ENCODE measurements at regions not wholly inside any gene's neighbourhood (a gene's known extent, or its start where the extent isn't known, plus 50 kb on each side); places are given as distances from the start of the nearest gene placed in this dataset.

- no peaks in the 10 kb centered on the region for H3K9me3 Mint-ChIP-seq
- peaks cover 3% of the 10 kb centered on the region for H3K27me3 Mint-ChIP-seq (ENCODE audit: low read depth, poor library complexity)
- no peaks in the 10 kb centered on the region for H3K4me1 Mint-ChIP-seq
- no peak overlapping the region for H3K27ac Mint-ChIP-seq
- no peak for DNase-seq
- no peaks in the 10 kb centered on the region for H3K36me3 Mint-ChIP-seq (ENCODE audit: low read depth)
- H3K4me3 Mint-ChIP-seq = no peak overlapping the region
- TF ChIP-seq CTCF (IDR thresholded peaks at IDR 0.05) = no peak
Observed at GRCh38 chr3:101155825-101156224, 162.6 kb upstream of the ABI3BP start.

DNA sequence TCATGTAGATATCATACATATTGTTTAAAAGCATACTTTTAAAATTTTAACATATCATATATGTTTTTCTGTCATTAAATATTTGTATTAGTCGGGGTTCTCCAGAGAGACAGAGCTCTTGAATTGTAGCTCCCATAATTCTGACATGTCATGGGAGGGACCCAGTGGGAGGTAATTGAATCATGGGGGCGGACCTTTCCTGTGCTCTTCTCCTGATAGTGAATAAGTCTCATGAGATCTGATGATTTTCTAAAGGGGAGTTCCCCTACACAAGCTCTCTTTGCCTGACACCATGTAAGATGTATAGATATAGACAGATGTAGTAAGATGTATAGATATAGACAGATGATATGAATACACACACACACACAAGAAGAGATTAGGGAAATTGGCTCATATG, 161.2 kb upstream of the ABI3BP start:
- DNase-seq = no peak
- Mint-ChIP-seq H3K4me1 (no peaks in the 10 kb centered on the region), H3K27me3 (ENCODE audit: low read depth, poor library complexity) (peaks cover 3% of the 10 kb centered on the region), H3K4me3 (no peak overlapping the region), H3K27ac (no peak overlapping the region), H3K36me3 (ENCODE audit: low read depth) (no peaks in the 10 kb centered on the region), H3K9me3 (no peaks in the 10 kb centered on the region)
- no peak for TF ChIP-seq CTCF (IDR thresholded peaks at IDR 0.05)

DNA sequence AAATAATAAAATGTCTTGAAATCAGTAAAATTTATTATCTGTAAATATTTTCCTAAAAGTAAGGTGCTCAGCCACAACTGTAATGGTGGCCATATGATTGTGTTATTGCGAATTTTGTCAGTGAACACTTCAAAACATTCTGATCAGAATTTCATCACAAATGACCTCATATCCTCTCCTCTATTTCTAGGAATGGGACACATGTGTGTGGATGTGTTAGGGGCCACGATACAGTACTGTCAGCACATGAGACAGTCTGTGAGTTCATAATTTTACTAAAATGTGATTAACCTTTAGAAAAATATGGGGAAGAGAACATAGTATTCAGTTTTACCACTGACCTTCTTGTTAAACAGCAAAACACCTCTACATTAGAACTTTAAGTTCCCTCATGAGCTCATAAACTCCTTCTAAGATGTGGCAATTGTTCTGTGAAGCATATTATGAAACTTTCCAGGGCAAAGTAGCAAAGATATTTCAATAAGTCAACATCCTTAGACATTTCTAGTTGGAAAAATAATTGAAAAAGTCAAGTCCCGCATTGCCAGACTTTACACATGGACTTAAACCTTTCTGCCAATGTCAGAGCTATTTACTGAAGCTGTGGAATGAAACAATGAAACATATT, 158.2 kb upstream of the ABI3BP start:
- TF ChIP-seq CTCF (IDR thresholded peaks at IDR 0.05) = no peak
- Mint-ChIP-seq H3K4me3 (no peak overlapping the region), H3K27ac (no peak overlapping the region), H3K27me3 (ENCODE audit: low read depth, poor library complexity) (no peaks in the 10 kb centered on the region), H3K4me1 (no peaks in the 10 kb centered on the region), H3K9me3 (no peaks in the 10 kb centered on the region), H3K36me3 (ENCODE audit: low read depth) (no peaks in the 10 kb centered on the region)
- no peak for DNase-seq

GRCh38 chr3:101150504-101150903, 157.3 kb upstream of the ABI3BP start:
- TF ChIP-seq CTCF (IDR thresholded peaks at IDR 0.05) = no peak
- no peak for DNase-seq
- Mint-ChIP-seq H3K27ac (no peak overlapping the region), H3K4me3 (no peak overlapping the region), H3K36me3 (ENCODE audit: low read depth) (no peaks in the 10 kb centered on the region), H3K9me3 (no peaks in the 10 kb centered on the region), H3K27me3 (ENCODE audit: low read depth, poor library complexity) (no peaks in the 10 kb centered on the region), H3K4me1 (no peaks in the 10 kb centered on the region)

GRCh38 chr3:101149707-101150106, 156.5 kb upstream of the ABI3BP start:
- no peaks in the 10 kb centered on the region for H3K9me3 Mint-ChIP-seq
- no peaks in the 10 kb centered on the region for H3K4me1 Mint-ChIP-seq
- TF ChIP-seq CTCF (IDR thresholded peaks at IDR 0.05) = no peak
- no peak for DNase-seq
- H3K27ac Mint-ChIP-seq = no peak overlapping the region
- H3K36me3 Mint-ChIP-seq (ENCODE audit: low read depth) = no peaks in the 10 kb centered on the region
- no peak overlapping the region for H3K4me3 Mint-ChIP-seq
- no peaks in the 10 kb centered on the region for H3K27me3 Mint-ChIP-seq (ENCODE audit: low read depth, poor library complexity)

- no peak for TF ChIP-seq CTCF (IDR thresholded peaks at IDR 0.05)
- DNase-seq = no peak
- no peaks in the 10 kb centered on the region for H3K36me3 Mint-ChIP-seq (ENCODE audit: low read depth)
- H3K4me1 Mint-ChIP-seq = no peaks in the 10 kb centered on the region
- H3K9me3 Mint-ChIP-seq = no peaks in the 10 kb centered on the region
- H3K4me3 Mint-ChIP-seq = no peak overlapping the region
- H3K27me3 Mint-ChIP-seq (ENCODE audit: low read depth, poor library complexity) = no peaks in the 10 kb centered on the region
- H3K27ac Mint-ChIP-seq = no peak overlapping the region
Observed at GRCh38 chr3:101149251-101149650, 156.0 kb upstream of the ABI3BP start.
